ENCODE measurements at regions not wholly inside any gene's neighbourhood (a gene's known extent, or its start where the extent isn't known, plus 50 kb on each side); places are given as distances from the start of the nearest gene placed in this dataset.
"Not testable (repeated sequence)": the region's sequence is repeated elsewhere in the genome, so short reads cannot be mapped to it uniquely, and the experiment has no call there.

- Mint-ChIP-seq H3K36me3 (no peaks in the 10 kb centered on the region), H3K27me3 (ENCODE audit: low read depth in 3 of 3) (peaks cover 0 to 10% (median 5%) of the 10 kb centered on the region in 3 donors), H3K4me3 (no peak overlapping the region), H3K4me1 (no peaks in the 10 kb centered on the region), H3K9me3 (peaks cover 0 to 1% (median 0%) of the 10 kb centered on the region in 6 donors), H3K27ac (no peak overlapping the region)
- no peak for DNase-seq
Measured at GRCh38 chr5:5886812-5887486, 464.5 kb downstream of the ICE1 start.

- H3K9me3 Mint-ChIP-seq = peaks cover 0 to 1% (median 0%) of the 10 kb centered on the region in 6 donors
Measured at GRCh38 chr5:5886353-5886752, 463.9 kb downstream of the ICE1 start.

GRCh38 chr5:5885782-5886181, 463.3 kb downstream of the ICE1 start:
- Mint-ChIP-seq H3K4me1 (no peaks in the 10 kb centered on the region), H3K27ac (no peak overlapping the region), H3K36me3 (no peaks in the 10 kb centered on the region), H3K27me3 (ENCODE audit: low read depth in 3 of 3) (peaks cover 0 to 10% (median 3%) of the 10 kb centered on the region in 3 donors), H3K4me3 (no peak overlapping the region), H3K9me3 (peaks cover 0 to 1% (median 0%) of the 10 kb centered on the region in 6 donors)
- no peak for DNase-seq

More at GRCh38 chr5:5886353-5886752, 463.9 kb downstream of the ICE1 start:
- peaks cover 0 to 10% (median 3%) of the 10 kb centered on the region in 3 donors for H3K27me3 Mint-ChIP-seq (ENCODE audit: low read depth in 3 of 3)
- no peak overlapping the region for H3K27ac Mint-ChIP-seq
- H3K4me1 Mint-ChIP-seq = no peaks in the 10 kb centered on the region
- H3K36me3 Mint-ChIP-seq = no peaks in the 10 kb centered on the region
- no peak for DNase-seq
- H3K4me3 Mint-ChIP-seq = no peak overlapping the region

GRCh38 chr5:5884593-5884992, 462.1 kb downstream of the ICE1 start:
- Mint-ChIP-seq H3K27ac (no peak overlapping the region), H3K4me1 (no peaks in the 10 kb centered on the region), H3K4me3 (no peak overlapping the region), H3K36me3 (no peaks in the 10 kb centered on the region), H3K27me3 (ENCODE audit: low read depth in 3 of 3) (peaks cover 0 to 10% (median 3%) of the 10 kb centered on the region in 3 donors), H3K9me3 (peaks cover 0 to 2% (median 0%) of the 10 kb centered on the region in 6 donors)
- DNase-seq = no peak

GRCh38 chr5:5883562-5883961, 461.1 kb downstream of the ICE1 start:
- Mint-ChIP-seq H3K4me1 (no peaks in the 10 kb centered on the region), H3K4me3 (no peak overlapping the region), H3K27me3 (ENCODE audit: low read depth in 3 of 3) (peaks cover 0 to 6% (median 4%) of the 10 kb centered on the region in 3 donors), H3K9me3 (peaks cover 0 to 3% (median 0%) of the 10 kb centered on the region in 6 donors), H3K36me3 (no peaks in the 10 kb centered on the region), H3K27ac (no peak overlapping the region)
- DNase-seq = no peak

- H3K27ac Mint-ChIP-seq = no peak overlapping the region
- no peak for DNase-seq
- no peaks in the 10 kb centered on the region for H3K4me1 Mint-ChIP-seq
- no peaks in the 10 kb centered on the region for H3K36me3 Mint-ChIP-seq
- H3K27me3 Mint-ChIP-seq (ENCODE audit: low read depth in 3 of 3) = peaks cover 0 to 4% (median 4%) of the 10 kb centered on the region in 3 donors
- H3K9me3 Mint-ChIP-seq = peaks cover 0 to 3% (median 0%) of the 10 kb centered on the region in 6 donors
- no peak overlapping the region for H3K4me3 Mint-ChIP-seq
Measured at GRCh38 chr5:5883146-5883545, 460.7 kb downstream of the ICE1 start.

GRCh38 chr5:5882706-5883105, 460.2 kb downstream of the ICE1 start:
- no peak for DNase-seq
- Mint-ChIP-seq H3K36me3 (no peaks in the 10 kb centered on the region), H3K27me3 (ENCODE audit: low read depth in 3 of 3) (peaks cover 0 to 4% (median 4%) of the 10 kb centered on the region in 3 donors), H3K9me3 (peaks cover 0 to 3% (median 0%) of the 10 kb centered on the region in 6 donors), H3K4me1 (no peaks in the 10 kb centered on the region), H3K27ac (no peak overlapping the region), H3K4me3 (no peak overlapping the region)

- no peaks in the 10 kb centered on the region for H3K4me1 Mint-ChIP-seq
- no peak overlapping the region for H3K4me3 Mint-ChIP-seq
- no peak overlapping the region for H3K27ac Mint-ChIP-seq
- H3K27me3 Mint-ChIP-seq (ENCODE audit: low read depth in 3 of 3) = peaks cover 0 to 4% (median 4%) of the 10 kb centered on the region in 3 donors
- no peak for DNase-seq
- no peaks in the 10 kb centered on the region for H3K36me3 Mint-ChIP-seq
- peaks cover 0 to 4% (median 0%) of the 10 kb centered on the region in 6 donors for H3K9me3 Mint-ChIP-seq
Measured at GRCh38 chr5:5881294-5881693, 458.8 kb downstream of the ICE1 start.

- Mint-ChIP-seq H3K27ac (no peak overlapping the region), H3K4me3 (no peak overlapping the region), H3K4me1 (no peaks in the 10 kb centered on the region), H3K36me3 (no peaks in the 10 kb centered on the region), H3K27me3 (ENCODE audit: low read depth in 3 of 3) (peaks cover 2 to 4% (median 2%) of the 10 kb centered on the region in 3 donors), H3K9me3 (peaks cover 0 to 8% (median 0%) of the 10 kb centered on the region in 6 donors)
- DNase-seq = no peak
Measured at GRCh38 chr5:5880077-5880763, 457.7 kb downstream of the ICE1 start.

- DNase-seq = no peak
- H3K4me1 Mint-ChIP-seq = no peaks in the 10 kb centered on the region
- no peak overlapping the region for H3K27ac Mint-ChIP-seq
- no peak overlapping the region for H3K4me3 Mint-ChIP-seq
- H3K27me3 Mint-ChIP-seq (ENCODE audit: low read depth in 3 of 3) = peaks cover 0 to 3% (median 2%) of the 10 kb centered on the region in 3 donors
- no peaks in the 10 kb centered on the region for H3K36me3 Mint-ChIP-seq
- peaks cover 0 to 1% (median 0%) of the 10 kb centered on the region in 6 donors for H3K9me3 Mint-ChIP-seq
Measured at GRCh38 chr5:5857396-5857795, 434.9 kb downstream of the ICE1 start.

GRCh38 chr5:5854087-5854486, 431.6 kb downstream of the ICE1 start:
- Mint-ChIP-seq H3K4me3 (no peak overlapping the region), H3K27ac (no peak overlapping the region), H3K4me1 (no peaks in the 10 kb centered on the region), H3K36me3 (no peaks in the 10 kb centered on the region), H3K9me3 (peaks cover 0 to 4% (median 2%) of the 10 kb centered on the region in 6 donors), H3K27me3 (ENCODE audit: low read depth in 3 of 3) (peaks cover 0 to 3% (median 2%) of the 10 kb centered on the region in 3 donors)
- no peak for DNase-seq

- Mint-ChIP-seq H3K4me1 (no peaks in the 10 kb centered on the region), H3K36me3 (no peaks in the 10 kb centered on the region), H3K9me3 (peaks cover 0 to 6% (median 0%) of the 10 kb centered on the region in 6 donors), H3K4me3 (no peak overlapping the region), H3K27me3 (ENCODE audit: low read depth in 3 of 3) (peaks cover 0 to 2% (median 0%) of the 10 kb centered on the region in 3 donors), H3K27ac (no peak overlapping the region)
- DNase-seq = no peak
Measured at GRCh38 chr5:5838493-5838892, 416.0 kb downstream of the ICE1 start.

GRCh38 chr5:5831622-5832021, 409.1 kb downstream of the ICE1 start:
- H3K27ac Mint-ChIP-seq; DNase-seq; H3K27me3 Mint-ChIP-seq (ENCODE audit: low read depth in 3 of 3); H3K4me3 Mint-ChIP-seq; H3K36me3 Mint-ChIP-seq; H3K4me1 Mint-ChIP-seq; H3K9me3 Mint-ChIP-seq: not testable (repeated sequence)

- H3K27ac Mint-ChIP-seq = no peak overlapping the region
- H3K4me3 Mint-ChIP-seq = no peak overlapping the region
- H3K27me3 Mint-ChIP-seq (ENCODE audit: low read depth in 3 of 3) = peaks cover 0 to 7% (median 2%) of the 10 kb centered on the region in 3 donors
- H3K9me3 Mint-ChIP-seq = peaks cover 0 to 2% (median 0%) of the 10 kb centered on the region in 6 donors
- no peak for DNase-seq
- no peaks in the 10 kb centered on the region for H3K4me1 Mint-ChIP-seq
- H3K36me3 Mint-ChIP-seq = no peaks in the 10 kb centered on the region
Measured at GRCh38 chr5:5828619-5829018, 406.1 kb downstream of the ICE1 start.
